Urothelium cell line (cell line): ENCODE measurements at regions not wholly inside any gene's neighbourhood (a gene's known extent, or its start where the extent isn't known, plus 50 kb on each side); places are given as distances from the start of the nearest gene placed in this dataset.

Experiments
- DNase-seq: peaks from one replicate; pipeline ENCODE4 v3.0.0; 2011; ENCODE audit warnings: low spot score, mixed read lengths
- FAIRE-seq: peaks from 2 replicates; lab custom pipeline; 2011; peaks lifted over from hg19 to GRCh38; lab: Jason Lieb, UNC

DNA sequence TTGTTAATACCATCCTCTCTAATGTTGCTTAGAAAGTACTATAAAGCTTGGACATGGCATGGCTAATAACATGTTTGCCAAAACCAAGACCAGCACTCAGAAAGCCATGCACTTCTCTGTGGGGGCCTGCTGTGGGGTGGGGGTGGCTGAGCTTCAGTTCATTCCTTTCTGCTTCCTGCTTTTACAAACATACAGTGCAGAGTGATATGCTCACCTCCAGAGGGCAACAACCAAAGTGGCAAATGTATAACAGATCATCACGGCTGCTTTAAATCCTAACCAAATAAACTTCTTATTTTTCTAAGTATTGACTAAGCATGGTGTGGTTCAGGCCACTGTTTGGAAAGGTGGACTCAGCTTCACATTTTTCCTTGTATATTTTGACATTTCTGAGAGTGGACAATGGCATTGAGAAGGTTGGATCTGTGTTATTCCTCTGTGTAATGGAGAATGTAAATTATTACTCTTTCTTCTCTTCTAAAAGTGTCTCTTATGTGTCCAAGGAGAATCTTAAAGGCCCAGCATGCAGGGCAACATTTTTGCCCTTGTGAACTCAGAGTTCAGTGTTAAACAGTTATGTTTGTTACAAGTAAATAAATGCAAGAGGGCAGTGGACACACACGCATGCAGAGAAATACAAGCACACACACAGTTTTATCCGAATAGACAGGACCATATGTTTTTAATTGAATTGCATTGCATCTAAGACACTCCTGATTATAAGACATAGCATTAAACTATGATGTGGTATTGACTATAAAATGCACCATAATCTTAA, 186.1 kb downstream of the HERPUD2 start:
- FAIRE-seq, result peak; percentile 42
- DNase-seq, result no peak

DNA sequence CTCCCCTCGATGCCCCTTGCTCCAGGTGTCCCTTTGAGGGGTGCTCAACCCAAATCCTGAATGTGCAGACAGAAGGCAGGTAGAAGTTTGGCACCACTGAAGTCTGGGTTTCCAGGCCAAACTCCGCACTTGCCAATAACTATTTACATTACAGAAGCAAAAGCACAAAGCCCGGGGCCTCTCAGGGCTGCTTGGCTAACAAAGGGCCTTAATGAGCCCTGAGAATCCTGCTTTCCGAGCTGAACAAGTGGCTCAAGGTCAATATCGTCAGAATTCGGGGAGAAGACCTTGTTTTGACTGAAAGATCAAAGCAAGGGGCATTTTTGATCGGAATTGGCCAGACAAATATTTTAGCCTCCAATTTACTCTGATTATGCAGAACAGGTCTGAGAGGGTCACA, 189.9 kb downstream of the HERPUD2 start:
- FAIRE-seq (no peak), DNase-seq (no peak)

- DNase-seq, result no peak
- FAIRE-seq, result no peak
These were observed 190.6 kb downstream of the HERPUD2 start for GRCh38 chr7:35504365-35504764.

DNA sequence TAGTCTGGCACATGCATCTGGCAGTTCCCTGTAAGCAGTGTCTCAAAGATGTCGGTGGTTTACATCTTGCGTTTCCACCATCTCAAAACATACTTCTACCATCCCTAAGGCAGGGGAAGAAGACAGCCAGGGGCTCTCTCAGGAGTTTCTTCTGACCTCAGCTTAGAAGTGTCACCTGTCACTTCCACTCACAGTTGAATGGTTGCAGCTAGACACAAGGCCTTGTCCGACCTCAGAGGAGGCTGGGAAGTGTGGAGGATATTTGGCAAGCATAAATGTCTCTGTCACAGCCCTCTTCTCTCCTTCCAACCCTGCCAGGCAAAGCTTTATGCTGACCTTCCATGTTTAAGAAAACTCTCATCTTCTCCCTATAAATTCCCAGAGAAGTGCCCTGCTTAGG, 193.3 kb downstream of the HERPUD2 start:
- FAIRE-seq, result no peak
- DNase-seq, result no peak

GRCh38 chr7:35499226-35499625, 195.7 kb downstream of the HERPUD2 start:
- no peak for FAIRE-seq

GRCh38 chr7:35498416-35498815, 196.5 kb downstream of the HERPUD2 start:
- FAIRE-seq, result no peak
- DNase-seq, result no peak

More at GRCh38 chr7:35499226-35499625, 195.7 kb downstream of the HERPUD2 start:
- no peak for DNase-seq

DNA sequence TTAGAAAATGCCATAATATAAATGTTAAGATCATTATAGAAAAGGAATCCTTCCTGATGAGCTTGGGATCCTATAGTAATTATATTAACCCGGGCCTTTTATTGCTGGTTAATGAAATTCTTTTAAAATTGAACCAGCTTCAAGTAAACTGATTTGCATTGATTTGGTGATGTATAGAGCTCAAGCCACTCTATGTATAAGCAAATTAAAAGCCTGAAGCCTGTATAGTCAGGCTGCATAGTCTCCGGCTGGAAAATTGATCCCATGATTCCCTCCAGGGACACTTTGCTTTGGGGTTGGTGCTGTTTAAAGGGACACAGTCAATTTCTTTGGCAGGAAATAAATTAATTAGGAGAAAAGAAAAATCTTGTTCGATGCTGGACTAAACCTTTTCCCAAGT, 199.1 kb downstream of the HERPUD2 start:
- DNase-seq, result no peak
- FAIRE-seq, result no peak

DNA sequence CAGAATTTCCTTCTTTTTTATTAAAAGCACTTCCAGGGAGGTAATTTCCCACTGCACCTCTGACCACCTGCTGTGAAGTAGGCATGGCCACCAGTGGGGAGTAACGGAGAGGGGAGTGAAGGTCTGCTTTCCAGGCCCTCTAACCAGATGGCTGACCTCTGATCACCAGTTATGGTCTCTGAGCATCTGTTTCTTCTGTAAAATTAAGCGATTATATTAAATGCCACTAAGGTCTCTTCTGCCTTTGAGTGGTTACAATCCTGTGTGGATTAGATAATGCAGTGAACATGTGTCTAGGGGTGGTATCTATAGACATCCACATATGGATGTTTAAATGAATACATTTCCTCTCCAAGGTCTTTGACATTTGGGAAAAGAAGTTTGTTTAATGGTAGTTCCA, 199.6 kb downstream of the HERPUD2 start:
- DNase-seq (no peak), FAIRE-seq (no peak)

GRCh38 chr7:35494407-35494806, 200.5 kb downstream of the HERPUD2 start:
- FAIRE-seq (no peak), DNase-seq (no peak)

DNA sequence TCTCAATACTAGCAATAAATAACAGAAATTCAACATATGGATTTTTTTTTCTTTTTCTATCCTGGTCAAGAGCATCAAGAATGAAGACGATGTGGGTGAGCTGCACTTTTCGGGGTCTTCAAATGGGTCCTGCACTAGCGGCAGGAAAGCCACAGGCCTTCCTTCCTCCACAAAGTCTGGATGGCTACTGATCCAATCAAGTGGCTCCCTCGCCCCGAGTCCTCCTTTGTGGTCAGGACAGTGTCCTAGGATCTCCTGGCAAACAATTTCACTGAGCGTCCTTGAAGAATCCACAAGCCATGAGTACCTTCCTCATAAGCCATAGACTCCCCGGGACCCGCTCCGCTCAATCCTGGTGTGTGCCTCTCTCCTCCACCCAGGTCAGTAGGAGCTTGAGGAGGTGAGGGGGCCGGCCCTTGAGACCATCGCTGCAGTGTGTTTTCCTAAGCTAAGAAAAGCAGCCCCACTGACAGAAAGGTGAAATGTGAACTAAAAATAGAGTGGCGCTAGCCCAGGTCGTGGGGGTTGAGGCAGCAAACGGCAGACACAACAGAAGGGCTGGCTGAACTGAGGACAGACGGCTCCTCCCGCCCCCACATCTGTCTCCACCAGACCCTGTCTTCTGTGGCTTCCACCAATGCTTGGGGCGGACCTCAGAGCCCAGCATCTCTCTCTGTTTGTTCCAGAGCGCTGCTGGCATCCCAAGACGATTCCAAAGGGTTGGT, 202.3 kb downstream of the HERPUD2 start:
- no peak for DNase-seq

DNA sequence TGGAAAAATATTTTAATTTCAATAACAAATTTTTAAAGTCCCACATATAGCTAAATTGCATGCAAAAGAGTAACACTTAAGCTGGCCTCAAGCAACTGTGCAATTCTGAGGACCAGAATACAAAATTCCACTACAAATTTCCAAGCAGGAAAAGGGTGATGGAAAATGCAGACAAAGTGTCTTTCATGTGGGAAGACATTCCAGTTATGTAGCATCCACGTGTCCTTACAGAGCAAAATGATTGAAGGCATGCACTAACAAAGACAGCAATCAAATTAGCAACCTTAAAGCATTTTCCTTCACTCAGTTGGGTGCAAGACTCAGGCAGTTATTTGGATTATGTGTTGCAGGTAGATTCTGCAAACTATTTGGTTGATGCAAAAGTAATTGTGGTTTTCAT, 203.7 kb downstream of the HERPUD2 start:
- FAIRE-seq, result no peak
- no peak for DNase-seq

More for the DNA sequence above, 202.3 kb downstream of the HERPUD2 start:
- no peak for FAIRE-seq

DNA sequence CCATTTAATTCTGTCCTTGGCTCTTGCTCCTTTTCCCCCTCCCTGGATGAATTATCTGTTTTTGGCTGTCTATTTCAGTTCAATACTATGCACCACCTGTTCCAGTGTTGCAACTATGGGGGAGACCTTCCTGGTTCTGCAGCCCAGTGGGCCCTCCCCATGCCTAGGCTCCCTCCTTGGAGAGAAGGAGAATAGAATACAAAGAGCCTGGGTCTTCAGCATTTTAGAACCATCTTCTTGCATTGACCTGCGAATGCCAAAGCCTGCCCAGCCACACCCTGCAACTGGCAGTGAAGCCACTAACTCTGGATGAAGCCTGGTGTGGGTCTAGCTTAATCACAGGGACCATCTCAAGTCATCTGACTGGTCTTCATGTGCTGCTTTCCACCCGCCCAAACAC, 207.1 kb downstream of the HERPUD2 start:
- no peak for DNase-seq
- no peak for FAIRE-seq

DNA sequence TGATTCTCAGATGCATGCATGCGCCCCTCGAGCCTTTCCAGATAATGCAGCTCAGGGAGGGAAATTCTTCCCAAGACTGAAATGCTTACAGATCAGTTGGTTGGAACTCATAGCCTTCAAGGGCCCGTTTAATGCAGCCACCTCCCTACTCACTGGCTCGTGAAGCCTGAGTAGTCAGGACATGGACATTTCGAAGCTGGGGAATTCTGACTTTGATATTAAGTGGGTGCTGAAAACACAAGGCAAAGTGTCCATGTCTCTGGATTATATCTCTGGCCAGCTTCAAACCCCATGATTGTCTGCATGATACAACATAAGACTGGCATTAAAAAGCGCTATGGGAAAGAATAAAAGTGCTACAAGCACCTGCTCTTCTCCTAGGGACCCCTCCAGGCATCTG, 207.5 kb downstream of the HERPUD2 start:
- DNase-seq (no peak), FAIRE-seq (no peak)

DNA sequence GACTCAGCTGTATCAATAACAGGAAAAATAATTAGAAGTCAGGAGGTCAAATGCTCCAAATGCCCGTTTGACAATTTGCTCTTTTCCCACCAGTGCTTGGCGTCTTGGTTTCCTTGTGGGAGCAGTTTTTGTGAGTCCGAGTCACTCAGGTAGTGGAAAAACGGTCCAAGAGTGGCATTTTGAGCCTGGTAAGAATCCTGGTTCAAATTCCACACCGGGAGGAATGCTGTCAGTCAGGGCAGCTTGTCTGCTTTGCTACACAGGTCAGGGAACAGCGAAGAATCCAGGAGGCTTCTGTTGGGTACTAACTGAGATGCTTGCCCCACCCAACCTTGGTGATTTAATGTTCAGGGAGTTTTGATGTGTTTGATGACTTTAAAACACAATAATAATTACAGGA, 209.5 kb downstream of the HERPUD2 start:
- FAIRE-seq (no peak), DNase-seq (no peak)

DNA sequence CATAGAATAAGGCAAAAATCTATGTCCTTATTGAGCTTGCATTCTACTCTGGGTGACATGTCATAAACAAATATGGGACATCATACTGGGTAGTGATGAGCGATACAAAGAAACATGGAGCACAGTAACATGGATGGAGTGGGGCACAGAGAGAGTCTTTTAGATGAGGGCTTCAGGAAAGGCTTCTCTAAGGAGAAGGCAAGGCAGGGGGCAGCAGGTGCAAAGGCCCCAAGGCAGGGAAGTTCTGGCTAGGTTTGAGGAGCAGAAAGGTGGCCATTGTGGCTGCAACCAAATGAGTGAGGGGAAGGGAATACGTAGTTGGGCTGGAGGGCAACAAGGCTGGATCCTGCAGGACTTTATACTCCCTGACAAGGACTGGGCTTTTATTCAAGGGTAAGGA, 211.4 kb downstream of the HERPUD2 start:
- DNase-seq (no peak), FAIRE-seq (peak; percentile 20)

GRCh38 chr7:35482231-35482630, 212.7 kb downstream of the HERPUD2 start:
- DNase-seq (peak; percentile 22), FAIRE-seq (no peak)

DNA sequence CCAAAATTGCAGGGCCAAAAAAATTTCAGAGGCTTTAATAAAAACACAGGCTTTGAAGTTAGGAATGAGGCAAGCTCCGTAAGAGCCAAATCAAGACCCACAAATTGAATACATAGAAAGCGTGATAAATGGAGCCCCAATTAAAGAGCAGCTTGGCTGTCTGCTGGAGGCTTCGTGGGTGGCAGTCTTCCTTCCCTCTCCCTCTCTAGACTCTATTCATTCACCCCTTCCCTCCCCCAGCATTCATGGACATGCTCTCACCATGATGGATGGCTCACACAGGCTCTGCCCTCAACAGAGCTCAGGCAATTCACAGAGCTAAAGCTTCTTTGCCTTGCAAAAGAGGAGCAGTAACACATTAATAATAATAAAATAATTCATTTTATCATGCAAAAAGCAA, 214.1 kb downstream of the HERPUD2 start:
- no peak for FAIRE-seq
- DNase-seq, result no peak

DNA sequence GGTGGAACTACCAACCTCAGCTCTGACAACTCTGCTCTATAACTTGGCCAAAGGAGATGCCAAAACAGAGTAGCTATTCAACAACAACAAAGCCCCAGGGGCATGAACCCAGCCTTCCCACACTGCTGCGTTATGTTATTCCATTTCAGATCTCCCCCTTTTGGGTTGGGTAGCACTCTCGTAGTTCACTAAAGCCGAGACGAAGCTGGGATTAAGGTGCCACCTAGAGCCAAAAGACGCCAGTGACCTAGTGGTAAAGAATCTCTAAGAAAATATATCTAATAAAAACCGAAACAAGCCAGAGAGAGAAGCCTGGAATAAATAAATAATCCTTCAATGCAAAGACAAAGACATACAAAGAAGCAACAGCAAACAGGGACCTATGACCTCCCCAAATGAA, 217.3 kb downstream of the HERPUD2 start:
- FAIRE-seq (no peak), DNase-seq (no peak)

GRCh38 chr7:35474100-35474499, 220.2 kb upstream of the TBX20 start:
- DNase-seq (no peak), FAIRE-seq (no peak)

DNA sequence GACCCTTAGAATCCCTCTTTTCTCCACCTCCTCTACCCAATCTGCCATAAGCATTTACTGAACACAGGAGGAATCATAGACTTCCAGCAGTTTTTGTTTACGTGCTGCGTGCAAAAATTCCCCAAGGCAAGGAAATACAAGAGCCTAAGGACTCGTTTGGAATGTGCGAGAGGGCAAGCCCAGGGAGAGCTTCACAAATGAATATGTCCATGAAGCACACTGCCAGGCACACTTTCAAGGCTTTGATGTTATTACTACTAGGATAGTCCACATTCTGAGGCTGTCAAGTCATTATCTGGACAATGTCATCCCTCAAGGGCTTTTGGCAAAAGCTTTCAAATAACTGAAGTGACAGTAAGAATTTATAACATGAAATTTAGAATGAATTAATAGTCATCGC, 214.7 kb upstream of the TBX20 start:
- no peak for FAIRE-seq

GRCh38 chr7:35467456-35467978, 213.6 kb upstream of the TBX20 start:
- DNase-seq (peak; percentile 32), FAIRE-seq (peak; percentile 50)

More for the DNA sequence above, 214.7 kb upstream of the TBX20 start:
- DNase-seq, result no peak

GRCh38 chr7:35465791-35466336, 212.0 kb upstream of the TBX20 start:
- DNase-seq (no peak), FAIRE-seq (no peak)
